Endothelial cell of umbilical vein (primary cell): ENCODE measurements at regions not wholly inside any gene's neighbourhood (a gene's known extent, or its start where the extent isn't known, plus 50 kb on each side); places are given as distances from the start of the nearest gene placed in this dataset.

Experiments
- BruUV-seq: library from RNA; stranded (reverse); fragments of 400-500 nt; replicated peaks from 2 replicates; lab custom pipeline; 2021; lab: Mats Ljungman, UMichigan
- CTCF ChIA-PET: fragments of 300-600, 350-600 bp; sonication (Branson Sonifier 250); formaldehyde crosslinking; loops from one replicate; lab custom pipeline; 2021; ENCODE audit warnings: antibody characterized with exemption, inconsistent platforms; lab: Charles Lee
- POLR2A ChIA-PET: fragments of 300-600, 350-600 bp; sonication (Branson Sonifier 250); formaldehyde crosslinking; loops from one replicate; lab custom pipeline; 2021; ENCODE audit warnings: antibody characterized with exemption, inconsistent platforms; lab: Charles Lee
- DNase-seq: peaks from one replicate; pipeline ENCODE4 v3.0.0-alpha.2; 2011; ENCODE audit warnings: low read depth, low spot score
- FAIRE-seq: peaks from 2 replicates; lab custom pipeline; 2011; peaks lifted over from hg19 to GRCh38; lab: Jason Lieb, UNC
- H2AFZ ChIP-seq: 2 replicates; pipeline ENCODE4 v1.6.0; 2012; ENCODE audit warnings: low read depth, low read length, control low read depth, inconsistent platforms
- H3K27ac ChIP-seq: 2 replicates; pipeline ENCODE4 v1.5.1; 2011; ENCODE audit warnings: low read depth, mild to moderate bottlenecking, control low read depth, low read length, moderate library complexity; ENCODE audit not compliant: insufficient read depth
- H3K27me3 ChIP-seq, 2 experiments: 2 replicates each; pipeline versions ENCODE4 v1.6.0 to v1.6.1; 2011; ENCODE audit warnings: low read length in 2 of 2, mixed read lengths in 1 of 2; ENCODE audit not compliant: control insufficient read depth in 2 of 2, insufficient read depth in 2 of 2
- H3K36me3 ChIP-seq, 2 experiments: 2 replicates in 1 of 2; 3 replicates in 1 of 2; pipeline ENCODE4 v1.5.1; 2011; ENCODE audit warnings: low read length in 2 of 2, mild to moderate bottlenecking in 1 of 2, moderate library complexity in 1 of 2; ENCODE audit not compliant: control insufficient read depth in 2 of 2, insufficient read depth in 2 of 2; ENCODE audit errors: extremely low read depth in 1 of 2
- H3K4me1 ChIP-seq: 3 replicates; pipeline ENCODE4 v1.5.1; 2011; ENCODE audit warnings: mild to moderate bottlenecking, low read length; ENCODE audit not compliant: control insufficient read depth, insufficient read depth; ENCODE audit errors: extremely low read depth
- H3K4me2 ChIP-seq: 2 replicates; pipeline ENCODE4 v1.6.1; 2011; ENCODE audit warnings: low read length, control low read depth, mixed read lengths; ENCODE audit not compliant: insufficient read depth
- H3K4me3 ChIP-seq, 3 experiments: fragments of 200-600 bp in 1 of 3; sonication (generic), shearing (Covaris generic) in 1 of 3; replicated peaks in 1 of 3; 2 replicates each; pipeline ENCODE4 v1.5.1; 2011 to 2016; ENCODE audit warnings: control low read depth in 3 of 3, low read length in 3 of 3, mild to moderate bottlenecking in 2 of 3, inconsistent platforms in 1 of 3, low read depth in 1 of 3, moderate library complexity in 1 of 3; ENCODE audit not compliant: insufficient read depth in 1 of 3
- H3K79me2 ChIP-seq: 2 replicates; pipeline ENCODE4 v1.6.0; 2012; ENCODE audit warnings: low read length, inconsistent platforms; ENCODE audit not compliant: control insufficient read depth, insufficient read depth
- H3K9ac ChIP-seq: replicated peaks from 2 replicates; pipeline ENCODE3; 2011; ENCODE audit warnings: low read length, control low read depth; ENCODE audit not compliant: insufficient read depth; ENCODE audit errors: extremely low read depth
- H3K9me1 ChIP-seq: replicated peaks from 3 replicates; pipeline ENCODE4 v1.6.0; 2011; ENCODE audit warnings: mild to moderate bottlenecking, low read length; ENCODE audit not compliant: control insufficient read depth, insufficient read depth; ENCODE audit errors: extremely low read depth
- H3K9me3 ChIP-seq: replicated peaks from 2 replicates; pipeline ENCODE4 v1.5.1; 2012; ENCODE audit warnings: low read length, inconsistent platforms; ENCODE audit not compliant: control insufficient read depth, insufficient read depth
- H4K20me1 ChIP-seq: replicated peaks from 2 replicates; pipeline ENCODE3; 2011; ENCODE audit warnings: mild to moderate bottlenecking, low read length; ENCODE audit not compliant: control insufficient read depth, insufficient read depth; ENCODE audit errors: extremely low read depth
- CTCF ChIP-seq, 2 donors: IDR thresholded peaks; 1 replicate in 1 of 2; 2 replicates in 1 of 2; pipeline ENCODE4 v1.5.1; 2011; ENCODE audit warnings: low read length in 2 of 2, mild to moderate bottlenecking in 2 of 2, moderate library complexity in 2 of 2, control low read depth in 1 of 2, inconsistent platforms in 1 of 2, low read depth in 1 of 2; ENCODE audit not compliant: insufficient read depth in 1 of 2; ENCODE audit errors: extremely low read depth in 1 of 2
- EZH2 ChIP-seq: IDR thresholded peaks from 2 replicates; pipeline ENCODE4 v1.6.1; 2012; ENCODE audit warnings: borderline replicate concordance, low read depth, mild to moderate bottlenecking, moderate library complexity, low read length, inconsistent platforms; ENCODE audit not compliant: severe bottlenecking
- FOS ChIP-seq: IDR thresholded peaks from 2 replicates; pipeline ENCODE4 v1.6.1; 2011; ENCODE audit warnings: mild to moderate bottlenecking, low read length, moderate library complexity, borderline replicate concordance; ENCODE audit not compliant: insufficient read depth
- GATA2 ChIP-seq: IDR thresholded peaks from 2 replicates; pipeline ENCODE4 v1.7.0; 2011; ENCODE audit warnings: low read depth, mild to moderate bottlenecking, moderate library complexity, mixed read lengths, low read length; ENCODE audit not compliant: insufficient read length, insufficient read depth
- JUN ChIP-seq: IDR thresholded peaks from 2 replicates; pipeline ENCODE4 v1.6.1; 2011; ENCODE audit warnings: borderline replicate concordance, low read depth; ENCODE audit not compliant: insufficient read length, insufficient read depth
- MAX ChIP-seq: IDR thresholded peaks from 2 replicates; pipeline ENCODE4 v1.6.1; 2011; ENCODE audit not compliant: insufficient read depth, insufficient read length
- MYC ChIP-seq: IDR thresholded peaks from one replicate; pipeline ENCODE4 v1.6.1; 2011; ENCODE audit warnings: mild to moderate bottlenecking, low read depth, low read length
- POLR2A ChIP-seq: IDR thresholded peaks from 2 replicates; pipeline ENCODE4 v1.6.1; 2012; ENCODE audit warnings: low read depth, mild to moderate bottlenecking, control low read depth, low read length
- dilution Hi-C: fragments of 300-500 bp; cut with MboI; formaldehyde crosslinking; loops from one replicate; pipeline ENCODE4 v1.15.0; 2019; ENCODE audit warnings: low sequenced_read_pairs; ENCODE audit not compliant: extremely low pct_ligation_motif_present
- intact Hi-C: fragments of 100-400 bp; cut with micrococcal nuclease; formaldehyde crosslinking; loops from one replicate; pipeline ENCODE4 v1.10.0; 2022

GRCh38 chr4:136078976-136079375, 1453.3 kb downstream of the PCDH18 start:
- no peak overlapping the region for H3K4me2 ChIP-seq
- H3K9me1 ChIP-seq, result no peaks in the 10 kb centered on the region
- no peak for FAIRE-seq
- no peak for DNase-seq
- CTCF ChIA-PET, result interaction anchor here (0.6 kb wide), 1 partner anchor 1925 kb away, joined by 3 read pairs; no protein-coding TSS in a partner anchor
- no peak overlapping the region for H2AFZ ChIP-seq
- H3K9me3 ChIP-seq, result no peaks in the 10 kb centered on the region
- POLR2A ChIA-PET, result no interaction called here
- dilution Hi-C loops, result no loop called here
- no peak overlapping the region for H3K4me3 ChIP-seq
- no TSS peak for BruUV-seq
- no peak overlapping the region for H3K27ac ChIP-seq
- intact Hi-C loops, result no loop called here
- H4K20me1 ChIP-seq, result no peaks in the 10 kb centered on the region
- H3K4me1 ChIP-seq, result no peaks in the 10 kb centered on the region
- H3K36me3 ChIP-seq, result no peaks in the 10 kb centered on the region
- H3K79me2 ChIP-seq, result no peaks in the 10 kb centered on the region
- H3K9ac ChIP-seq, result no peak overlapping the region
- TF ChIP-seq EZH2, result no peak
- TF ChIP-seq POLR2A, result no peak
- TF ChIP-seq MYC, result no peak
- TF ChIP-seq CTCF (IDR thresholded peaks at IDR 0.05; ENCODE audit: extremely low read depth in 1 of 2, insufficient read depth in 1 of 2, low read depth in 1 of 2, low read length in 2 of 2), result no peak
- TF ChIP-seq MAX, result no peak
- peak; percentile 70 for TF ChIP-seq GATA2
- peak; percentile 14 for TF ChIP-seq FOS
- no peak for TF ChIP-seq JUN
- no peaks in the 10 kb centered on the region for H3K27me3 ChIP-seq
